ENCODE measurements at regions not wholly inside any gene's neighbourhood (a gene's known extent, or its start where the extent isn't known, plus 50 kb on each side); places are given as distances from the start of the nearest gene placed in this dataset.

DNA sequence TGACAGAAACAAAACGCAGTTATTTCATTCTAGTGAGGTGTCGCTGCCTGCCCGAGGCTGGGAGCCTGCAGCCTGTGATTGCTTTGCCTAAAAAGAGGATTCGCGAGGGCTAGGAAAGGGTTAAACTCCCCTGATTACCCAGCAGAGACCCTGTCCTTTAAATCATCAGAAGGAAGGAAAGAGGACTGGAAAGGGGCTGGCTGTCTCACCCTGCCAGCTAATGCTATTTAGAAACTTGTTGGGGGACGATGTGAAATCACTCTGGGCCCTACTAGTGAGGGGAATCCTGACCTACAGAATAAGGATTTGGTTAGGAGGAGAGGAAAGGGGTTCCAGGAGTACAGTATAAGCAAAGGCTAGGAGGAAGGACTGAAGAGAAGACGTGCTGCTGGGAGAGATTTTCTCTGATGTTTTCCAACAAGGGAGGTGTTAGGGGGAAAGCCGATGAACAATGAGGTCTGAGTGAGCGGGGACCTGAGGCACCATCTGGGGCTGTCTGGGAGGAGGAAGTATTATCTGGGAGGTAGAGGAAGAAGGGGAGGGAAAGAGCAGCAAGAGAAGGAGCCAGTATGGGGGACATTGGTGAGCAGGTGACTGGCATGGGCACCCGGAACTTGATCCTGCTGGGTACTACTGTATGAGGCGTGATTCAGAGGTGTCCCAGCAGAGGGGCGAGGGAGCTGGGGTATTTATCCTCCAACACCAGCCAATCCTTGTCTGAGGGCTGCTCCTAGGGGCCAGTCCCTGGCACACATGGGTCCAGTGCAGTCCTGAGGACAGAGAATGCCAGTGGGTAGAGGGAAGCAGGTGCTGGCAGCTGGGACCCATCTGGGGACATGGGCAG, 55.7 kb upstream of the PTPRS start:
- Histone ChIP-seq H3K36me3 (no peaks in the 10 kb centered on the region), H3K4me1 (no peaks in the 10 kb centered on the region), H3K27ac (no peak overlapping the region), H3K4me3 (no peak overlapping the region), H3K9me3 (peaks cover 0 to 4% (median 0%) of the 10 kb centered on the region in 12 donors), H3K27me3 (peaks cover 20 to 83% (median 47%) of the 10 kb centered on the region in 9 donors)
- intact Hi-C loops (cut with DNase I), result no loop called here
- TF ChIP-seq POLR2A (IDR thresholded peaks at IDR 0.05), result no peak
- TF ChIP-seq, protein P1, sequence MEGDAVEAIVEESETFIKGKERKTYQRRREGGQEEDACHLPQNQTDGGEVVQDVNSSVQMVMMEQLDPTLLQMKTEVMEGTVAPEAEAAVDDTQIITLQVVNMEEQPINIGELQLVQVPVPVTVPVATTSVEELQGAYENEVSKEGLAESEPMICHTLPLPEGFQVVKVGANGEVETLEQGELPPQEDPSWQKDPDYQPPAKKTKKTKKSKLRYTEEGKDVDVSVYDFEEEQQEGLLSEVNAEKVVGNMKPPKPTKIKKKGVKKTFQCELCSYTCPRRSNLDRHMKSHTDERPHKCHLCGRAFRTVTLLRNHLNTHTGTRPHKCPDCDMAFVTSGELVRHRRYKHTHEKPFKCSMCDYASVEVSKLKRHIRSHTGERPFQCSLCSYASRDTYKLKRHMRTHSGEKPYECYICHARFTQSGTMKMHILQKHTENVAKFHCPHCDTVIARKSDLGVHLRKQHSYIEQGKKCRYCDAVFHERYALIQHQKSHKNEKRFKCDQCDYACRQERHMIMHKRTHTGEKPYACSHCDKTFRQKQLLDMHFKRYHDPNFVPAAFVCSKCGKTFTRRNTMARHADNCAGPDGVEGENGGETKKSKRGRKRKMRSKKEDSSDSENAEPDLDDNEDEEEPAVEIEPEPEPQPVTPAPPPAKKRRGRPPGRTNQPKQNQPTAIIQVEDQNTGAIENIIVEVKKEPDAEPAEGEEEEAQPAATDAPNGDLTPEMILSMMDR (IDR thresholded peaks at IDR 0.05), result no peak
- no peak for ATAC-seq
- WGBS, 4 donors, result 9 to 20% (median 14%) methylated on average over 12 of the region's 12 CpGs
- DNase-seq, result no peak

DNA sequence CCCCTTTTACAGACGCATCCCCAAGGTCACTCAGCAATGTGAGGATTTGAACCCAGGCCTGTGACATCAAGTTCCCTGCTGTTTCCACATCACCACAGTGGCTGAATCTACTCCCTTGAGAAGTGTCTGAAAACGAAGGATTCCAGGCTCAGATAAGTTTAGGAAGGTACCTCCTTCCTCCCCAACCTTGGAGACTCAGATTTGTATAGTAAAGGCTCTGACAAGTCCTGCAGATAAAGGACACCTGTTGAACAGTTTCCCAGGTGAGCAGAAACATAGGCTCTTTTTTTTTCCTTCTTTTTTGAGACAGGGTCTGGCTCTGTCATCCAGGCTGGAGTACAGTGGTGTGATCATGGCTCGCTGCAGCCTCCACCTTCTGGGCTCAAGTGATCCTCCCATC, 56.4 kb upstream of the PTPRS start:
- H3K4me1 ChIP-seq, result no peaks in the 10 kb centered on the region
- no peak for TF ChIP-seq POLR2A (IDR thresholded peaks at IDR 0.05)
- TF ChIP-seq, protein P1 (IDR thresholded peaks at IDR 0.05), result no peak
- H3K36me3 ChIP-seq, result no peaks in the 10 kb centered on the region
- no peak overlapping the region for H3K4me3 ChIP-seq
- ATAC-seq, result no peak
- 63% methylated on average over 3 of the region's 3 CpGs for WGBS, 4 donors
- peaks cover 0 to 4% (median 0%) of the 10 kb centered on the region in 12 donors for H3K9me3 ChIP-seq
- peaks cover 20 to 76% (median 47%) of the 10 kb centered on the region in 9 donors for H3K27me3 ChIP-seq
- H3K27ac ChIP-seq, result no peak overlapping the region
- no peak for DNase-seq
- intact Hi-C loops (cut with DNase I), result no loop called here

DNA sequence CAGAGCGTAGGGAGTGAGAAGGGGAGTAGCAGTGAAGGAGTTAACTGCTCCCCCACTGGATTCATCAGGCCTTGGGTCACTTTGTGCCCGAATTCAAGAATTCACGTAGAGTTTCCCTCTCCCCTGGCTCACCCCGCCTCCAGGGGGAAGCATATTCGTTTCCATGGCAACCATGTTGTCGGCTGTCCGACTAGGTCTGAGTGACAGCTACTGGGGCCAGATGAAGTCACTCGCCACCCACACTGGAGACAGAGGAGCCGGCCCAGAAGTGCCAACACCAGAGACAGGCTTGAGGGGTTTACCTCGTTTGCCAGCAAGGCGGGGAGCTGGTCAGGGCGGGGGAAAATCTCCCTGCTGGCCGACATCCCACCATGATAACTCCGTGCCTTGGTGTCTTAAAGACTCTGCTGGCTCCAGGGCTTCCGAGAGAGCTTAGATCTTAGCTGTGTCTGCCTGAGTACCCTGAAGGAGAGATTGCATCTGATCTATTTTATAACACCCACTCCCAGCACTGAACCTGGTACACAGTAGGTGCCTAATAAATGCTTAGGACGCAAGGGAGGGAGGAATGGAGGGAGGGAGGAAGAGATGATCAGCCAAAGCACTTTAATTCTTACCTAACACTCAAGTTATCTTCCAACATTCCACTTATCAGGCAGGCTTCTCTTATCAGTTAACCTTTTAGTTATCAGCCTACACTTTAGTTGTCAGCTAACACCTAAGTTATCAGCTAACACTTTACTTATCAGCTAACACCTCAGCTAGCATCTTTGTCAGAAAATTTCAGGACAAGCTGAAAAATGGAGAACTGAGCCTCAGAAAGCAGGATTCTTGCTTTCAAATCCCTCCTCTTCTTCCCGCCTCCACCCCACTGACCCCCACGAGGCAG, 57.2 kb upstream of the ZNRF4 start:
- 3 to 5% (median 4%) methylated on average over 9 to 18 of the region's 18 CpGs for WGBS, 4 donors
- H3K4me1 ChIP-seq, result no peaks in the 10 kb centered on the region
- intact Hi-C loops (cut with DNase I), result no loop called here
- ATAC-seq (no peak), DNase-seq (no peak)
- H3K27me3 ChIP-seq, result peaks cover 15 to 66% (median 37%) of the 10 kb centered on the region in 9 donors
- H3K27ac ChIP-seq, result no peak overlapping the region
- no peaks in the 10 kb centered on the region for H3K36me3 ChIP-seq
- H3K9me3 ChIP-seq, result peaks cover 0 to 4% (median 0%) of the 10 kb centered on the region in 12 donors
- TF ChIP-seq, protein P1 (IDR thresholded peaks at IDR 0.05), result no peak
- TF ChIP-seq POLR2A (IDR thresholded peaks at IDR 0.05), result no peak
- H3K4me3 ChIP-seq, result no peak overlapping the region

DNA sequence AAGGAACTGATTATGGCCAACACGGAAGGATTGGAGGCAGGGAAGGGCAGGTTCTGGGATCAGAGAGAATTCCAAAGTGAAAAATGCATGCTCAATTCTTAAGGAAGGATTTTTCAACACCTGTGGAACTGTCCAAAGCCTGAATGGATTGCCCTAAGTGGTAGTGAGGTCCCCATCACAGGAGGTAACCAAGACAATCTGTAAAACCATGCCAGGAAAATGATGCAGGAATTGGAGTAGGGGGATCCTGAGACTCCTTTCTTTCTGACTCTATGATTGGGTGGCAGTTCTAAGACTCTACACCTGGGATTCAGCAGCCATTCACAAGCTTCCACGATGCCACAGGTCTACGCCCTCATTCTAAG, 56.5 kb upstream of the ZNRF4 start:
- TF ChIP-seq, protein P1 (IDR thresholded peaks at IDR 0.05), result no peak
- no peak for TF ChIP-seq POLR2A (IDR thresholded peaks at IDR 0.05)
- H3K27ac ChIP-seq, result no peak overlapping the region
- no peak for DNase-seq
- peaks cover 13 to 59% (median 32%) of the 10 kb centered on the region in 9 donors for H3K27me3 ChIP-seq
- no peak overlapping the region for H3K4me3 ChIP-seq
- 60 to 71% (median 66%) methylated on average over 3 of the region's 3 CpGs for WGBS, 4 donors
- no peaks in the 10 kb centered on the region for H3K4me1 ChIP-seq
- no peak for ATAC-seq
- H3K9me3 ChIP-seq, result peaks cover 0 to 4% (median 0%) of the 10 kb centered on the region in 12 donors
- intact Hi-C loops (cut with DNase I), result no loop called here
- H3K36me3 ChIP-seq, result no peaks in the 10 kb centered on the region

Data from heart left ventricle (tissue), 16 donors.